HS-27A (cell line): ENCODE measurements at regions not wholly inside any gene's neighbourhood (a gene's known extent, or its start where the extent isn't known, plus 50 kb on each side); places are given as distances from the start of the nearest gene placed in this dataset.
"Not testable (repeated sequence)": the region's sequence is repeated elsewhere in the genome, so short reads cannot be mapped to it uniquely, and the experiment has no call there.

ENCODE experiments used
- DNase-seq: peaks from one replicate; pipeline ENCODE4 v3.0.0-alpha.2; 2012; ENCODE audit warnings: low read depth, missing footprints

- DNase-seq = not testable (repeated sequence)
Measured at GRCh38 chr16:15204571-15204970, 110.5 kb upstream of the RRN3 start.

GRCh38 chr16:15192813-15193212 is 98.7 kb upstream of the RRN3 start:
- not testable (repeated sequence) for DNase-seq

GRCh38 chr16:15192197-15192596 is 98.1 kb upstream of the RRN3 start:
- DNase-seq = not testable (repeated sequence)

- DNase-seq = not testable (repeated sequence)
Measured at GRCh38 chr16:15189478-15189877, 95.4 kb upstream of the RRN3 start.
